ENCODE measurements at regions not wholly inside any gene's neighbourhood (a gene's known extent, or its start where the extent isn't known, plus 50 kb on each side); places are given as distances from the start of the nearest gene placed in this dataset.

GRCh38 chrX:97666890-97667289, 783.2 kb downstream of the RPA4 start:
- no CpG with 5 or more reads among the region's 2 CpGs for WGBS, 2 experiments (ENCODE audit: insufficient coverage in 2 of 2)
- no peaks in the 10 kb centered on the region for H3K36me3 ChIP-seq (ENCODE audit: control insufficient read depth, insufficient read depth, low read length)
- H3K9me3 ChIP-seq (ENCODE audit: control insufficient read depth, low read length), result no peaks in the 10 kb centered on the region
- H3K4me3 ChIP-seq (ENCODE audit: extremely low read depth, insufficient read depth, low read length, poor library complexity, severe bottlenecking), result no peak overlapping the region
- H3K4me1 ChIP-seq (ENCODE audit: control insufficient read depth, insufficient read depth, low read length, poor library complexity, severe bottlenecking), result no peaks in the 10 kb centered on the region
- no peak overlapping the region for H3K27ac ChIP-seq (ENCODE audit: low read depth, low read length, severe bottlenecking)

- no CpG with 5 or more reads among the region's 2 CpGs for WGBS, 2 experiments (ENCODE audit: insufficient coverage in 2 of 2)
- no peak overlapping the region for H3K27ac ChIP-seq (ENCODE audit: low read depth, low read length, severe bottlenecking)
- no peaks in the 10 kb centered on the region for H3K4me1 ChIP-seq (ENCODE audit: control insufficient read depth, insufficient read depth, low read length, poor library complexity, severe bottlenecking)
- no peaks in the 10 kb centered on the region for H3K36me3 ChIP-seq (ENCODE audit: control insufficient read depth, insufficient read depth, low read length)
- H3K4me3 ChIP-seq (ENCODE audit: extremely low read depth, insufficient read depth, low read length, poor library complexity, severe bottlenecking), result no peak overlapping the region
- H3K9me3 ChIP-seq (ENCODE audit: control insufficient read depth, low read length), result no peaks in the 10 kb centered on the region
Measured at GRCh38 chrX:97668126-97668525, 784.4 kb downstream of the RPA4 start.

- no peaks in the 10 kb centered on the region for H3K36me3 ChIP-seq (ENCODE audit: control insufficient read depth, insufficient read depth, low read length)
- H3K4me1 ChIP-seq (ENCODE audit: control insufficient read depth, insufficient read depth, low read length, poor library complexity, severe bottlenecking), result no peaks in the 10 kb centered on the region
- no peak overlapping the region for H3K27ac ChIP-seq (ENCODE audit: low read depth, low read length, severe bottlenecking)
- WGBS, 2 experiments (ENCODE audit: insufficient coverage in 2 of 2), result 90 to 95% methylated on average over 2 to 4 of the region's 5 CpGs
- no peaks in the 10 kb centered on the region for H3K9me3 ChIP-seq (ENCODE audit: control insufficient read depth, low read length)
- no peak overlapping the region for H3K4me3 ChIP-seq (ENCODE audit: extremely low read depth, insufficient read depth, low read length, poor library complexity, severe bottlenecking)
Measured at GRCh38 chrX:97672138-97672537, 788.4 kb downstream of the RPA4 start.

GRCh38 chrX:97672608-97673007, 788.9 kb downstream of the RPA4 start:
- H3K4me3 ChIP-seq (ENCODE audit: extremely low read depth, insufficient read depth, low read length, poor library complexity, severe bottlenecking), result no peak overlapping the region
- WGBS, 2 experiments (ENCODE audit: insufficient coverage in 2 of 2), result no CpG with 5 or more reads among the region's 2 CpGs
- H3K4me1 ChIP-seq (ENCODE audit: control insufficient read depth, insufficient read depth, low read length, poor library complexity, severe bottlenecking), result no peaks in the 10 kb centered on the region
- H3K9me3 ChIP-seq (ENCODE audit: control insufficient read depth, low read length), result no peaks in the 10 kb centered on the region
- H3K36me3 ChIP-seq (ENCODE audit: control insufficient read depth, insufficient read depth, low read length), result no peaks in the 10 kb centered on the region
- no peak overlapping the region for H3K27ac ChIP-seq (ENCODE audit: low read depth, low read length, severe bottlenecking)

- no peak overlapping the region for H3K4me3 ChIP-seq (ENCODE audit: extremely low read depth, insufficient read depth, low read length, poor library complexity, severe bottlenecking)
- no peaks in the 10 kb centered on the region for H3K4me1 ChIP-seq (ENCODE audit: control insufficient read depth, insufficient read depth, low read length, poor library complexity, severe bottlenecking)
- no peaks in the 10 kb centered on the region for H3K36me3 ChIP-seq (ENCODE audit: control insufficient read depth, insufficient read depth, low read length)
- WGBS, 2 experiments (ENCODE audit: insufficient coverage in 2 of 2), result 75 to 94% methylated on average over 2 of the region's 5 CpGs
- H3K9me3 ChIP-seq (ENCODE audit: control insufficient read depth, low read length), result no peaks in the 10 kb centered on the region
- no peak overlapping the region for H3K27ac ChIP-seq (ENCODE audit: low read depth, low read length, severe bottlenecking)
Measured at GRCh38 chrX:97673135-97673534, 789.4 kb downstream of the RPA4 start.

- no peak overlapping the region for H3K4me3 ChIP-seq (ENCODE audit: extremely low read depth, insufficient read depth, low read length, poor library complexity, severe bottlenecking)
- no CpG with 5 or more reads among the region's 3 CpGs for WGBS, 2 experiments (ENCODE audit: insufficient coverage in 2 of 2)
- no peaks in the 10 kb centered on the region for H3K36me3 ChIP-seq (ENCODE audit: control insufficient read depth, insufficient read depth, low read length)
- no peak overlapping the region for H3K27ac ChIP-seq (ENCODE audit: low read depth, low read length, severe bottlenecking)
- H3K9me3 ChIP-seq (ENCODE audit: control insufficient read depth, low read length), result no peaks in the 10 kb centered on the region
- H3K4me1 ChIP-seq (ENCODE audit: control insufficient read depth, insufficient read depth, low read length, poor library complexity, severe bottlenecking), result no peaks in the 10 kb centered on the region
Measured at GRCh38 chrX:97682991-97683840, 799.5 kb downstream of the RPA4 start.

GRCh38 chrX:97685753-97686152, 802.0 kb downstream of the RPA4 start:
- H3K27ac ChIP-seq (ENCODE audit: low read depth, low read length, severe bottlenecking), result no peak overlapping the region
- no peaks in the 10 kb centered on the region for H3K36me3 ChIP-seq (ENCODE audit: control insufficient read depth, insufficient read depth, low read length)
- no peak overlapping the region for H3K4me3 ChIP-seq (ENCODE audit: extremely low read depth, insufficient read depth, low read length, poor library complexity, severe bottlenecking)
- H3K4me1 ChIP-seq (ENCODE audit: control insufficient read depth, insufficient read depth, low read length, poor library complexity, severe bottlenecking), result no peaks in the 10 kb centered on the region
- no peaks in the 10 kb centered on the region for H3K9me3 ChIP-seq (ENCODE audit: control insufficient read depth, low read length)
- WGBS, 2 experiments (ENCODE audit: insufficient coverage in 2 of 2), result no CpG with 5 or more reads among the region's 4 CpGs

- H3K36me3 ChIP-seq (ENCODE audit: control insufficient read depth, insufficient read depth, low read length), result no peaks in the 10 kb centered on the region
- no peaks in the 10 kb centered on the region for H3K9me3 ChIP-seq (ENCODE audit: control insufficient read depth, low read length)
- peaks cover 2% of the 10 kb centered on the region for H3K4me1 ChIP-seq (ENCODE audit: control insufficient read depth, insufficient read depth, low read length, poor library complexity, severe bottlenecking)
- no peak overlapping the region for H3K4me3 ChIP-seq (ENCODE audit: extremely low read depth, insufficient read depth, low read length, poor library complexity, severe bottlenecking)
- WGBS, 2 experiments (ENCODE audit: insufficient coverage in 2 of 2), result no CpG with 5 or more reads among the region's 2 CpGs
- no peak overlapping the region for H3K27ac ChIP-seq (ENCODE audit: low read depth, low read length, severe bottlenecking)
Measured at GRCh38 chrX:97691901-97692455, 808.3 kb downstream of the RPA4 start.

GRCh38 chrX:97692575-97692974, 808.9 kb downstream of the RPA4 start:
- peaks cover 2% of the 10 kb centered on the region for H3K4me1 ChIP-seq (ENCODE audit: control insufficient read depth, insufficient read depth, low read length, poor library complexity, severe bottlenecking)
- no peak overlapping the region for H3K4me3 ChIP-seq (ENCODE audit: extremely low read depth, insufficient read depth, low read length, poor library complexity, severe bottlenecking)
- H3K36me3 ChIP-seq (ENCODE audit: control insufficient read depth, insufficient read depth, low read length), result no peaks in the 10 kb centered on the region
- WGBS, 2 experiments (ENCODE audit: insufficient coverage in 2 of 2), result no CpG with 5 or more reads among the region's 2 CpGs
- H3K9me3 ChIP-seq (ENCODE audit: control insufficient read depth, low read length), result no peaks in the 10 kb centered on the region
- no peak overlapping the region for H3K27ac ChIP-seq (ENCODE audit: low read depth, low read length, severe bottlenecking)

- Histone ChIP-seq H3K36me3 (ENCODE audit: control insufficient read depth, insufficient read depth, low read length) (no peaks in the 10 kb centered on the region), H3K27ac (ENCODE audit: low read depth, low read length, severe bottlenecking) (no peak overlapping the region), H3K4me1 (ENCODE audit: control insufficient read depth, insufficient read depth, low read length, poor library complexity, severe bottlenecking) (no peaks in the 10 kb centered on the region), H3K4me3 (ENCODE audit: extremely low read depth, insufficient read depth, low read length, poor library complexity, severe bottlenecking) (no peak overlapping the region), H3K9me3 (ENCODE audit: control insufficient read depth, low read length) (no peaks in the 10 kb centered on the region)
- WGBS, 2 experiments (ENCODE audit: insufficient coverage in 2 of 2), result 100% methylated on average over 1 of the region's 2 CpGs
Measured at GRCh38 chrX:97700547-97700946, 816.8 kb downstream of the RPA4 start.

- Histone ChIP-seq H3K36me3 (ENCODE audit: control insufficient read depth, insufficient read depth, low read length) (no peaks in the 10 kb centered on the region), H3K27ac (ENCODE audit: low read depth, low read length, severe bottlenecking) (no peak overlapping the region), H3K4me3 (ENCODE audit: extremely low read depth, insufficient read depth, low read length, poor library complexity, severe bottlenecking) (no peak overlapping the region), H3K9me3 (ENCODE audit: control insufficient read depth, low read length) (no peaks in the 10 kb centered on the region), H3K4me1 (ENCODE audit: control insufficient read depth, insufficient read depth, low read length, poor library complexity, severe bottlenecking) (no peaks in the 10 kb centered on the region)
- 92 to 100% methylated on average over 2 to 6 of the region's 6 CpGs for WGBS, 2 experiments (ENCODE audit: insufficient coverage in 2 of 2)
Measured at GRCh38 chrX:97704474-97704873, 820.8 kb downstream of the RPA4 start.

All from mesodermal cell (in vitro differentiated cells).